Kidney tubule cell (primary cell): ENCODE measurements at regions not wholly inside any gene's neighbourhood (a gene's known extent, or its start where the extent isn't known, plus 50 kb on each side); places are given as distances from the start of the nearest gene placed in this dataset.

ENCODE experiments used
- DNase-seq: peaks from one replicate; pipeline ENCODE4 v3.0.0-alpha.2; 2018; ENCODE audit warnings: low spot score

DNA sequence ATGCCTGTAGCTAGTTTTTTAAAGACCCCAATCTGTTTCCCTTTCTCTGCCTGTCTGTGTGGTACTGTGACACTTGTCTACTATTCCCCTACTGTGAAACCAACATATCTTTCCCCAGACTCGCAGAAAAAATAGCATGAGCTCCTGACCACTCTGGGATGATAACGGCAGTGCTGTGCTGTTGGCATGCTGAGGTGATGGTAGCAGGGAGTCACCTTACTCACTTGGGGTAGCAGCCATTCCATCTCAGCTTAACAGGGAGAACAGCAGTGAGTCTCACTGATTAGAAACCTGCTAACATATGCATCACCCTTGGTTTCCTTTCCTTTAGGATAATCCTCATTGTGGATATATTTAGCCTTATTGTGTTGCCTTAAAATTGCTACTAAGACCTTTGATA is 469.6 kb upstream of the FZD8 start:
- DNase-seq = no peak

DNA sequence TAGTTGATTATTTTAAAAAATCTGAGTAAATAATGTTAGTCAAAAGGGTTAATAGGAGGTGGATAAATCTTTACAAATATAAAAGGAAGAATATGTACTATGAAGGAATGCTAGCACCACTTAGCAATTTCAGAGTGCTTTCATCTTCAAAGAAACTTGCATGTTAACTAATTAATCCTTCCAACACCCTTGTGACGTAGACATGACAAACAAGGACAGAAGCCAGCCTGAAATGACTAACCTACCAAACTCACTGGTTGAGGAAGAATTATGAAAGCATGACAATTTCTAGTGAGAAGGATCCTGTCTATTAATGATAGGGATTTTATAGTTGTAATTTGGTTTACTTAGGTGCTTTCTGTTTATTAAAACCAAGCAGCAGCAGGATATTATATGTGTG is 468.0 kb upstream of the FZD8 start:
- peak; percentile 35 for DNase-seq

DNA sequence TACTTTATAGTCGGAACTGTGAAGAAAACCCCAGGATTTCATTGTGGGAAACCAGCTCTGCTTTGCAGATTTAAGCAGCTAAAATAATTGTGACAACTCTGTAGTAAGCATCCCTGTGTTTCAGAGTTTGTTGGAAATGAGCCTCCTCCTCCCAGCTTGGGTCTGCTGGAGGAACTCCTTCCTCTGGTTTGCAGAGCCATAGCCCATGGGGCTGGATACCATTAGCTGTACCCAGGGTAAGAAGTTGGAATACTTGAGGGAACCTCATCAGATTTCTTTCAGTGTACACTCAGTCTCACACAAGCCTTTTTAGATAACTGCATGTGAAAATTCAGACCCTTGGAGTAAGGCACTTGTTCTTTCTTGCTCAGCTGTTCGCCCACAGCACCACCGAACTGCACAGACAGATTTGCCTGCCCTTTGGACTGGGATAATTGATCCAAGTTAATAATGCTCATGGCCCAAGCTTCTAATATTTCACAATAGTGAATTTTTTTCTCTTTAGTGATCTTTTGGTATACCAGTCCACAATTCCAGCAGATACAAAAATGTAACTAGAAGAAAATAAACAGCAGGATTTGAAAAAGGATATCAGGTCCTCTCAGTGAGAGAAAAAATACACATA is 467.4 kb upstream of the FZD8 start:
- DNase-seq = no peak

DNA sequence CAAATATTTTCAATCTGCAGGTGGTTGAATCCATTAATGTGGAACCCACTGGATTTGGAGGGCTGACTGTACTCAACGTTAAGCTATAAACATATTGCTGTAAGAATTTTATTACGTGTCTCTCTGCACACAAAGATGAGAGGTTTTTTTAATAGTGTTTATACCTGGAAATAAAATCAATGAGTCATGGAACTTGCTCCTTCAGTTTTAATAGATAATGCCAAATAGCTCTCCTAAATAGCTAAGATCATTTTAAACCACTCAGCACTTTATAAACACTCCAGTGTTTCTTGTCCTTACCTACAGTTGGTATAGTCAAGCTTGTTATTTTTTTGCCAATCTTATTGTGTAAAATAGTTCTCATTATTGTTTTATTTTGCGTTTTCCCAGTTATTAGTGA is 455.6 kb upstream of the FZD8 start:
- no peak for DNase-seq

DNA sequence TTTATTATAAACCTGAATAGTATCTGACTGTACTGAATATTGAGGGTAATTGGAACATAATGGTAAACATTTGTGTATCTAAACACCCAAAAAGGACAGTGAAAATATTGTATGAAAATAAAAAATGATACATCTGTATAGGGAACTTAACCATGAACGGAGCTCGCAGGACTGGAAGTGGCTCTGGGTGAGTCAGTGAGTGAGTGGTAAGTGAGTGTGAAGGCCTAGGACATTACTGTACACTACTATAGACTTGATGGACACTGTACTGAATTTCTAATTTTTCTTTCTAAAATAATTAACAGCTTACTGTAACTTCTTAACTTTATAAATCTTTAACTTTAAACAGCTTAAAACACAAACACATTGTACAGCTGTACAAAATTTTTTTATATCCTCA is 454.5 kb upstream of the FZD8 start:
- DNase-seq = peak; percentile 67

DNA sequence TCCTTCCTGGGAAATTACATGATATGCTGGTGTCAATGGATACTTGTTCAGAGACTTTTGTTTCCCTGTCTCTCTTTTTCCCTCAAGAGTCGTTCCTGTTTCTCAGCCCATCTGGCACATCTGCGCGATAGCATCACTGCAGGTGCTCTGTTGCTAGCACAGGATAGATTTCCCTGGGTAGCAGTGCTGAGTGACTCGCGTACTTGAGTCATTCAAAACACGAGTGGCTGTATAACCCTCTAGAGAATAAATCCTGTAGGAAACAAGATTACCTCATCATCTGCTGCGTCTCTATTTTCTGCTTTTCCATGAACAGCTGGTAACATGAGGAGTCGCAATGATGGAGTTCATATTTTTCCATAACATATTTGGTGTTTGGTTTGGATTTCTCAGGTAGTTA is 452.0 kb upstream of the FZD8 start:
- DNase-seq = peak; percentile 30

DNA sequence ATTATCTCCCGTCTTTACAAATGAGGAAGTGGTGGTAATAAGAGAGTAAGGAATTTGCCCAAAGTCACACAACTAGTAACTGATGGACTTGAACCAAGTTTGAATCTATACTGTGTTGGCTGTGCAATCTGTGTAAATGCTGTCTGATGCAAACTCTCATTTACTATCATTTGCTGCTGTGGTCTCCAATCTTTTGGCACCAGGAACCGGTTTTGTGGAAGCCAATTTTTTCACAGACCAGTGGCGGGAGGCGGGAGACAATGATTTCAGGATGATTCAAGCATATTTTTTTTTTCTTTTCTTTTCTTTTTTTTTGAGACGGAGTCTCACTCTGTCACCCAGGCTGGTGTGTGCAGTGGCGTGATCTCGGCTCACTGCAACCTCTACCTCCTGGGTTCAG is 450.0 kb upstream of the FZD8 start:
- DNase-seq = no peak

DNA sequence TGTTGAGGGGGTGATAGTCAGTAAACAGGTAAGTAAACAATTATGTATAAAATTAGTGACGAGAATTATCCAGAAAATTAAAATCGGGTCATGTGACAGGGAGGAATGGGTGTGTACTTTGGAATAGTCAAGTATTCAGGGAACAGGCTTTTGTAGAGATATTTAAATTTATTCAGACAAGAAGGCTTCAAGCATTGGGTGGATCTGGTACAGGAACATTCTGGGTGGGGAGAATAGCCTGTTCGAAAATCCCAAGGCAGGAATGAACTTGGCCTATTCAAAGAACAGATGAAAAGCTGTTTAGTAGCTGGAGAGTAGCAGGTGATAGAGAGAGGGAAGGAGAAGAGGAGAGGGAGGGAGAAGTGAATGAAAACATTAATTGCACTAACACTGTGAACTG is 448.9 kb upstream of the FZD8 start:
- DNase-seq = no peak

DNA sequence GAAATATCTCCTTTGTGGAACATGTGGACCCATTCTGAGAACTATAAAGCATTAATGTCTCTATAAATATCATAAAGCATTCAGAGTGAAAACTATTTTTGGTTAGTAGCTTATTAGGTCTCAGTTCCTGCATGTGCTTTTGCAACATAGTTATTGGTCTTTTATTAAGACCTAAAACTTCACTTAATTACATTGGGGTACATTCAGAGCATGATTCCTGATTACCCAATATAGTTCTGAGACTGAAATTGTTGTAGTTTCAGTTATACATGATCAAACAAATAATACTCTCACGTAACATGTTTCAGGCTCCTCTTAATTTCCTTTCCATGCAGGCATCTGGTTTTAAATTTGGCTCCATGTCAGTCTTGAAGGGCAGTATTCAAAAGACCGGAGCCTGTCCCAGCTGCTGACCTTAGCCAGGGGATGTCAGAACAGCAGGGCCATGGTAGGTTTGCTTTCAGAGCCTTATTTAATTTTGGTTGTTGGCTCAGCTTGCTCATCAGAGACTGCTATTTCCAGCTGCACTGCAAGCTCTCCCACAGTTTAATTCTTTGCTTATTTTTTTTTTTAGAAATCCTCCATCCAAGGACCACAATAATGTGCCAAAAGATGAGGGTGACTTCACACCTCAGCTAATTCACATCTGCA is 447.8 kb upstream of the FZD8 start:
- DNase-seq = no peak

DNA sequence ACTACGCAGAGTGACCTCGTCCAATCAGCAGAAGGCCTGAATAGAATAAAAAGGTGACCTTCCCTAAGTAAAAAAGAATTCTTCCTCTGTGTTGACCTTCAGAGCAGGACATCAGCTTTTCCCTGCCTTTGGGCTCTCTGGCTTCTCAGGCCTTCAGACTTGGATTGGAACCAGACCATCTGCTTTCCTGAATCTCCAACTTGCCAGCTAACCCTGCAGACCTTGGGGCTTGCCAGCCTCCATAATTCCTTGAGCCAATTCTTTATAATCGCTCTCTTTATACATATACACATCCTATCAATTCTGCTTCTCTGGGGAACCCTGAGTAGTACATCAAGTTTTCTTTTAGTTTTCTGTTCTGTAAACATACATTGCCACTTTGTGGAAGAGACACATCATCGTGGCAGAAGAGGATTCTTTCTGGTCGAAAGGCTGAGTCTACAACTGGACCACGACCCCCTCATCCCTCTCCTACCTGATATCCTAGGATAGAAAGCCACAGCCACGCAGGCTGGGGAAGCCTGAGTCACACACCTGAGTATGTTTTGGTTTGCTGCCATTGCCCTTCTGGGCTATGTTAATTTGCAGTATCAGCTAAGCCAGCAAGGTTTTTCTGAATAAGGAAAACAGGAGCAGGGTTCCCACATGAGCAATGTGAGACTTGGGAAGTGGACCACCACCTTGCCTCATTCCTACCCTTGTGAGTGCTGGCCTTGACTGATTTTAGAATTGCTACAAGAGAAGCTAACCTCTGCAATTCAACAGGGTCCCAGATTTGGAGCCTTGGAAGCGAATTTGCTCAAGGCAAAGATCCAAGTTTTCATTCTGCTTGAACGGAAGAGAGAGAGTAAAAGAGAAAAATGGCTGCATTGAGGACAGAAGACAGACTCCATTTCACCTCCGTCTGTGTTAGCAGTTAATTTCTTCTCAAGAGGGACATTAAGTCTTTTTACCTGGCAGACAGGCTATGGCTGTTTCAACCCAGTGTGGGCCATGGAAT is 445.2 kb upstream of the FZD8 start:
- DNase-seq = peak; percentile 38

DNA sequence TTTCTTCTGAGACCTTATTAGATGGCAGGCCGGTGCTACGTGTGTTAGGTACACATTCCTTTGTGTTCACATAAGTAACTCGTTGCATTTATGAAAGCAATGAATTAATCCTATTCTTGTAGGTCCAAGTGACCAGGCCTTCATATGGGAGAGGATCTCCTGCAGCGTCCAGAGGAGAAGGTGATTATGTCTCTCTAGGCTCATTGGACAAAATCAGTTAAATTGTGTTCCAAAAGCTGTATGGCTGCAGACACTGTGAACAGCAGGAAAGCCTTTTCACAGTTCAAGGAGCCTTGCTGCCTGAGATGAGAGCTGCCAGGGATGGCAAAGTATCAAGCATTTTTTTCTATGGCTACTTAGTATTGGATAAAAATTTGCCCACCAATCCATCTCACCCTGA is 433.1 kb upstream of the FZD8 start:
- DNase-seq = no peak

DNA sequence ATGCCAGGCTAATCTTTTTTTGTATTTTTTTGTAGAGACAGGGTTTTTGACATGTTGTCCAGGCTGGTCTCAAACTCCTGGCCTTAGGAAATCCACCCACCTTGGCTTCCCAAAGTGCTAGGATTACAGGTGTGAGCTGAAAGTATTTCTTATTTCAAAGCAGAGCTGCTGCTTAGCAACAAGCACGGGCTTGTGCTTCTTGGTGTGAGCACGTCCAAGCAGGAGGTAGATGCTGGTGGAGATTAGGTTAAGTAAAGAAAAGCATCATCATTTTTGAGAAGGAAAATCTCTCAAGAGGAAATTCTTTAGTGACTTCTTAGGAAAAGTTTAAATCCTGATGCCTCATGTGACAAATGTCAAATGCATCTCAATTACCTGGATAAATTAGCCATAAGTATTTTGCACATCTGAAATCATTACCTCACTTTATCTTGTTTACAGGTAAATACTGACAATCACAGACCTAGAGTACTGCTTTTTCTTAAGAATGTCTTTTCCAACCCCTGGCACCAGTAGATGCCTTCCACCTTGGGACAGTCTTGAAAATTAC is 431.8 kb upstream of the FZD8 start:
- no peak for DNase-seq

DNA sequence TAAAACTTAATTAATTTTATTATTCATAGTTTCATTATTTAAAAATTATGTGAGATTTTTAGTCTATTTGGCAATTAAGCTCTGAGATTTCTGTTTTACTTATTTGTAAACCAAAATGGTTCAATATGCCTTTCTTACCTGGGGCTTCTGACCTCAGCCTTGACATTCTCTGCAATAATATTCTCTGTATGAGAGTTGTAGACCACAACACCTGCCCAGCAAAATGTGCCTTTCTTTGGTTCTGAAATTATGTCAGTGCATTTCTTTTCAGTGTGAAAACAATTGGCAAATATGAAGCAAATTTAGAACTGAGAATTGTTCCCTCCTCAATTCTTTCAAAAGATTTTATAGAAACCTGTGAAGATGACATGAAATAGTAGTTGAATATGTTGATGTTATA is 426.4 kb upstream of the FZD8 start:
- DNase-seq = no peak

DNA sequence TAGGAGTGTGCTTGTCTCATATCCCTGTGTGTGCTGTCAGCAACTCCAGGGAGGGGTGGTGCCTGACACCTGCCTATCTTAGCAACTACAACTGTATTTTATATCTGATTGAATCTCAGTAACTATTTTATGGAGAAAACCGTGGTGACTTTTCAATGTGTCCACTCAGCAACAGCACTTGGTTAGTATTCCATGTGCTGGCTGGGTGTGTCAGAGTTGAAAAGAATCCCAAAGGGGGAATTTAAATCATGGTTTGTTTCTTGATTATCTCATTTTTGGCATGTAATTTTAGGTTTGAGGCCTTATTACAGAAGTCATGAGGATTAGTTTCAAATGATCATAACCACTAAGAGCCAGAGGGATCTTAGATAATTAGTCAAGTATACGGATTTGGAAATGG is 425.7 kb upstream of the FZD8 start:
- no peak for DNase-seq

DNA sequence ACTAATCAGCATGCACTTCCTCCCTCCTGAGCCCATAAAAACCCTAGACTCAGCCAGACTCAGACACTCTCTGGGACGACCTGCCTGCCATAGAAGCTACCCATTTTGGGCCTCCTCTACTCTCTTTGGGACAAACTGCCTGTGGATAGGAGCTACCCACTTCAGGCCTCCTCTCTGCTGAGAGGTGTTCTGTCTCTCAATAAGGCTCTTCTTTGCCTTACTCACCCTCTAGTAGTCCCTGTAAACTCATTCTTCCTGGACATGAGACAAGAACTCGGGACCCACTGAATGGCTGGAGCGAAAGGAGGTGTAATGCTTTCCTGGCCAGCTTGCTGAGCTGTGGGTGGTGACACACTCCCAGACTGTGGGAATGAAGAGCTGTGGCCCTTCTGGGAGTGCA is 424.8 kb upstream of the FZD8 start:
- no peak for DNase-seq

DNA sequence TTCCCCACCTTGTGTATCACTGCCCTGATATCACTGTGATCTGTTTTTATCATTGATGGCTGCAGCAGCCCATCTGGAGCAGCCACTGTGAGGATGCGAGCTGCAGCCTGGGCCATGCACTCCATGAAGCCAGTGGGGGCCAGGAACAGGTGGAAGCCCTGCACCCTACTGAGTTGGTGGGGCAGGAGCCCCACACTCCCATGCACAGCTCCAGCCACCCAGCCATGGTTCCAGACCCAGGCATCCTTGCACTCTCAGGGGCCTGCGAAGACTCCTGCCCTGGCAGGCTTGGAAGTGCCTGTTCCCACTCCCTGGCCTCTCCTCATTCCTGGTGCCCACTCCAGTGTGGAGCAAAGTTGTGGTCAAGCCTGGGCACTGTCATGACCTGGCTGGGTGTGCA is 424.0 kb upstream of the FZD8 start:
- DNase-seq = no peak

DNA sequence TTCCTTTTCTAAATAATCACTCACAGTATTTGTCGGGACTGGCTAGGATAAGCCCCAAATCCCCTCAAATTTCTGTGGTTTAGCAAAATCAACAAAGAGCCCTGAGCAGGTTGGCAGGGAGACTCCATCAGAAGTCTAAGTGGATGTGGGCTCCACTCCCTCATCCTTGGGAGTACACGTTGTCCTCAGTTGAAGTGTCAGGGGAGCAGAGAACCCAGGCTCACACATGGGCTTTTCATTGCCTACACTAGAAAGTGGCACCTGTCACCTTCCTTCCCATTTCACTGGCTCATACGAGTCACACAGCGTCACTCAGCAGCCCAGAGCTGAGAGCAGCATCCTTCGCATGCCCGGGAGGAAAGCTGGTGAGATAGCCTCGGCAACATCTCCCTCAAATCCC is 421.3 kb upstream of the FZD8 start:
- no peak for DNase-seq

DNA sequence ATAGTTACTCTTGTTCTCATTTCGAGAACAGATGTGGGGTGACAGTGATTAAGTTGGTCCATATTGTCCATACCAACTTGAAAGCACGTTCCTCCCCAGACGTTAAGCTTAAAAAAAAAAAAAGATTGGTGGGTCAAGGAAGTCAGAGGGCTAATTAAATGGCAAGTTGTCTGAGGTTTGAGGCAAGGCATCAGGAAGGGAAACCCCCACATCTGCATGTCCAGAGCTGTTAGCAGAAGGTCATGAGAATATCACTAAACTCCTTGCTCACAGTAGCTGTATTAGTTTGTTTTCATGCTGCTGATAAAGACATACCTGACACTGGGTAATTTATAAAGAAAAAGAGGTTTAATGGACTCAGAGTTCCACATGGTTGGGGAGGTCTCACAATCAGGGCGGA is 415.6 kb upstream of the FZD8 start:
- no peak for DNase-seq

DNA sequence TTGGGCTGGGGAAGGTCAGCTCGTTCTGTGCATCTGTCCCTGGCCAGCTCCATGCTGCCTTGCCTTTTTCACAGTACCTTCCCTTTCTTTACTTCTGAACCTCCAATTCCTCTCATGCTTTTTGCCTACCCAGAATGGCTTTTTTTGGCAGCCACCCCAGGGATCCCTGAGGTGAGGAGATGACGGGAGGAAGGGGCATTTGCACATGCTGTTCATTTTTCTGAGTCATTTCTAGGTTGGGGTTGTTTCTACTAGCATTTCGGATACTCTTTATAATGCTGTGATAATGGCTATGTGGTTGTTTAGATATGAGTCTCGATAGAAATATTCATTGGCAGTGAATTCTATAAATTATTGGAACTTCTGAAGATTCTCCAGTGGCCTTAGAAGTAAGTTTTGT is 415.1 kb upstream of the FZD8 start:
- no peak for DNase-seq

DNA sequence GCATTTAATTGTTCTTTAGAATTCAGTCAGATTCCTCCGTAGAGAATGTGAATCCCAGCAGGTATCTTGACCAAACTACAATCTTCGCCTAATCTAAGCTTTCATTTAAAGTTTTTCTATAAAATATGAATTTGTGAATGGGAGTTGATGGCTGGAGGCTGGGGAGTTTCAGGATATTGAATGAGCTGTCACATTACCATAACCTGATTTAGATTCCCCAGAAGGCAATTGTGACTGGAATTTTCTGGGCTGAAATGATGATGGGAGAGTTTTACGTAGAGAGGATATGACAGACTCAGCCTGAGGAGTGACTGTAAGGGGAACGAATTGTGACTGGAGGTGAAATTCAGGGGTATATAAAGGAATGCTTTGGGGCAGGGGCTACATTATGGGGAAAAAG is 411.7 kb upstream of the FZD8 start:
- no peak for DNase-seq

DNA sequence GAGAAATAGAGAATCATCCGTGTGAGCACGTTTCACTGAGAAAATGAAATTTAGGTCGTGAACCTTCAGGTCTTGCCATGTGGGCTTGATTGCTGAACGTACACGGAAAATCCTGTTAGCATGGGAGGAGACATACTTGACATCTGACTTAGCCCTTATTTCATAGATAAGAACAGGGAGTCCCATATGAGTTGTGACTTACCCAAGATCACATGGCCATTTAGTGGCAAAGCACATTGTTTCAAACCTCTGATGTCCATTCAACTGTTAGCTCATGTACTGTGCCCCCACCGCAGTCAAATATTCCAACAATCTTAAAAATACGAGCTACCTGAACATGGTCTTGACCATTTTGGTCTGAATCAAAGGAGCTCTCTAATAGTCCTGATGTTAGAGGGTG is 411.2 kb upstream of the FZD8 start:
- no peak for DNase-seq

DNA sequence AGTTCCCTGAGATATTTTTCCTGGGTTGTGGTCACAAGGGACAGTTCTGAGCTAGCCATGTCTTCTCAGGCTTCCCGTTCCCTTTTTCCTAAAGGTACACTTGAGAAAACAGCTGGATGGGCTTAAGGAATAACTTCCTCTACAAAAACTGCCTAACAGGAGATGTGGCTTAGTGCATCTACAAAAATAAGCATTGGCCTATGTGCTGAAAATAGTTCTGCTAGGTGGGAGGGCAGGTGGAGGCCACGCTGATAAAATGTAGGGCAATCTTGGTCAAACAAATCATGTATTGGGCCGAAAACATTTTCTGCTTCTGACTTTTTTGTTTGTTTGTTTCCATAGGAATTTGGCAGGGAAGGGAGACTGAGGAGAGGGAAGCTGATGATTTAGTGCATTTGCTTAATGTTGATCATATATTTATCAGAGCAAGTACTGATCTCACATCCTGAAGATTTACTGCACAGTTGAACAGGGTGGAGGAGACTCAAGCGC is 409.4 kb upstream of the FZD8 start:
- no peak for DNase-seq
